SK-N-SH (cell line): ENCODE measurements at regions not wholly inside any gene's neighbourhood (a gene's known extent, or its start where the extent isn't known, plus 50 kb on each side); places are given as distances from the start of the nearest gene placed in this dataset.
A peak's percentile ranks its signal among the peaks of the same experiment; 100 is the strongest.

ENCODE experiments used
- CTCF ChIA-PET: fragments of 300-600, 350-600 bp; formaldehyde crosslinking; extraction: SDS; loops from one replicate; lab custom pipeline; 2021; lab: Yijun Ruan, JAX
- POLR2A ChIA-PET: fragments of 350-600 bp; sonication (Branson Sonifier 250); formaldehyde crosslinking; extraction: SDS; loops from one replicate; lab custom pipeline; 2020; ENCODE audit warnings: antibody characterized with exemption, inconsistent platforms; lab: Yijun Ruan, JAX
- DNase-seq: peaks from one replicate; pipeline ENCODE4 v3.0.0; 2012
- H2AFZ ChIP-seq: fragments of 200-600 bp; sonication (generic); 2 replicates; pipeline ENCODE4 v1.8.1; 2016; ENCODE audit warnings: antibody characterized with exemption, mild to moderate bottlenecking, low read depth
- H3F3A ChIP-seq: fragments of 200-600 bp; sonication (generic); replicated peaks from 2 replicates; pipeline ENCODE3; 2016; ENCODE audit warnings: antibody characterized with exemption, mild to moderate bottlenecking; ENCODE audit not compliant: insufficient read depth
- H3K27ac ChIP-seq, 2 experiments: fragments of 200-500 bp in 1 of 2; fragments of 200-600 bp in 1 of 2; sonication (Bioruptor generic) in 1 of 2; sonication (generic), shearing (Covaris generic) in 1 of 2; 2 replicates each; pipeline versions ENCODE4 v1.5.1 to v1.6.1; 2014 to 2016; ENCODE audit warnings: low read depth in 2 of 2, inconsistent platforms in 1 of 2, low read length in 1 of 2, mild to moderate bottlenecking in 1 of 2, mixed read lengths in 1 of 2
- H3K27me3 ChIP-seq: fragments of 200-600 bp; sonication (generic), shearing (Covaris generic); 2 replicates; pipeline ENCODE4 v1.6.1; 2016; ENCODE audit warnings: mixed run types; ENCODE audit not compliant: insufficient read depth
- H3K36me3 ChIP-seq, 2 experiments: fragments of 200-500 bp in 1 of 2; fragments of 200-600 bp in 1 of 2; sonication (Bioruptor generic) in 1 of 2; sonication (generic) in 1 of 2; replicated peaks in 1 of 2; 2 replicates each; pipeline versions ENCODE3 to v1.5.1; 2014 to 2016; ENCODE audit warnings: low read length in 1 of 2, mild to moderate bottlenecking in 1 of 2; ENCODE audit not compliant: insufficient read depth in 2 of 2, control insufficient read depth in 1 of 2
- H3K4me1 ChIP-seq, 2 experiments: fragments of 200-500 bp in 1 of 2; fragments of 200-600 bp in 1 of 2; sonication (Bioruptor generic) in 1 of 2; sonication (generic), shearing (Covaris generic) in 1 of 2; 2 replicates each; pipeline versions ENCODE4 v1.5.1 to v1.6.1; 2014 to 2016; ENCODE audit warnings: low read depth in 1 of 2, low read length in 1 of 2, mixed run types in 1 of 2; ENCODE audit not compliant: insufficient read depth in 2 of 2, control insufficient read depth in 1 of 2
- H3K4me2 ChIP-seq: fragments of 200-600 bp; sonication (generic), shearing (Covaris generic); 2 replicates; pipeline ENCODE4 v1.6.1; 2017; ENCODE audit warnings: mixed run types
- H3K4me3 ChIP-seq, 2 experiments: fragments of 200-500 bp in 1 of 2; fragments of 200-600 bp in 1 of 2; sonication (Bioruptor generic) in 1 of 2; sonication (generic), shearing (Covaris generic) in 1 of 2; 2 replicates each; pipeline versions ENCODE4 v1.5.1 to v1.8.1; 2014 to 2016; ENCODE audit warnings: low read depth in 2 of 2, inconsistent platforms in 1 of 2, low read length in 1 of 2, mild to moderate bottlenecking in 1 of 2, mixed read lengths in 1 of 2, moderate library complexity in 1 of 2
- H3K79me2 ChIP-seq: fragments of 200-600 bp; sonication (generic); 2 replicates; pipeline ENCODE4 v1.8.1; 2017; ENCODE audit warnings: mild to moderate bottlenecking; ENCODE audit not compliant: insufficient read depth
- H3K9ac ChIP-seq: fragments of 200-600 bp; sonication (generic); 2 replicates; pipeline ENCODE4 v1.6.1; 2017; ENCODE audit warnings: mixed run types
- H3K9me2 ChIP-seq: fragments of 200-600 bp; sonication (generic); 2 replicates; pipeline ENCODE4 v1.6.1; 2017; ENCODE audit warnings: mixed run types
- H3K9me3 ChIP-seq: fragments of 200-600 bp; sonication (generic); 2 replicates; pipeline ENCODE4 v1.6.1; 2017; ENCODE audit warnings: mixed run types, mild to moderate bottlenecking, moderate library complexity
- H4K20me1 ChIP-seq: fragments of 200-600 bp; sonication (generic); 2 replicates; pipeline ENCODE4 v1.6.1; 2017; ENCODE audit warnings: mild to moderate bottlenecking, mixed run types; ENCODE audit not compliant: insufficient read depth
- ELF1 ChIP-seq: IDR thresholded peaks from 2 replicates; pipeline ENCODE4 v1.4.0; 2012
- FOXM1 ChIP-seq: IDR thresholded peaks from 2 replicates; pipeline ENCODE4 v1.4.0; 2012; ENCODE audit warnings: low read depth, mild to moderate bottlenecking
- GATA2 ChIP-seq: sonication (generic); formaldehyde crosslinking; IDR thresholded peaks from 2 replicates; pipeline ENCODE4 v1.5.0; 2020; ENCODE audit warnings: mild to moderate bottlenecking, missing genetic modification reagents
- MEF2A ChIP-seq: IDR thresholded peaks from 2 replicates; pipeline ENCODE4 v1.4.0; 2012; ENCODE audit warnings: low read depth, borderline replicate concordance
- PBX3 ChIP-seq: IDR thresholded peaks from 2 replicates; pipeline ENCODE4; 2012
- POLR2AphosphoS5 ChIP-seq: IDR thresholded peaks from 2 replicates; pipeline ENCODE4 v1.6.1; 2012; ENCODE audit warnings: low read depth, low read length
- TAF1 ChIP-seq: IDR thresholded peaks from 2 replicates; pipeline ENCODE4 v1.6.1; 2012; ENCODE audit warnings: low read depth, mild to moderate bottlenecking, low read length, moderate library complexity, borderline replicate concordance
- TCF12 ChIP-seq: IDR thresholded peaks from 2 replicates; pipeline ENCODE4 v1.4.0; 2012
- TEAD4 ChIP-seq: IDR thresholded peaks from 2 replicates; pipeline ENCODE4 v1.4.0; 2012; ENCODE audit warnings: mild to moderate bottlenecking, borderline replicate concordance; ENCODE audit not compliant: insufficient read depth
- YY1 ChIP-seq: IDR thresholded peaks from 2 replicates; pipeline ENCODE4 v1.4.0; 2012; ENCODE audit warnings: low read depth, mild to moderate bottlenecking
- ZBTB33 ChIP-seq: IDR thresholded peaks from 2 replicates; pipeline ENCODE4 v1.4.0; 2012; ENCODE audit warnings: low read depth, borderline replicate concordance
- WGBS: methylation state at CpG from one replicate; pipeline ENCODE4 v1.1.6; 2017; ENCODE audit warnings: low lambda C conversion rate; 5-methylcytosine and 5-hydroxymethylcytosine counted together

GRCh38 chr2:67600222-67600871 lies 203.2 kb downstream of the ETAA1 start (continued):
- TF ChIP-seq ELF1 = no peak

GRCh38 chr2:67600946-67601345 lies 203.8 kb downstream of the ETAA1 start:
- DNase-seq = no peak
- no peak for TF ChIP-seq TEAD4
- TF ChIP-seq YY1 = no peak
- no peak for TF ChIP-seq GATA2 (CRISPR knock-in tag)
- TF ChIP-seq MEF2A = no peak
- no peak for TF ChIP-seq ZBTB33
- TF ChIP-seq FOXM1 = no peak
- TF ChIP-seq PBX3 = no peak
- no peak for TF ChIP-seq POLR2AphosphoS5
- WGBS = 26% methylated on average over 1 of the region's 1 CpG

GRCh38 chr2:67604360-67604759 lies 207.2 kb downstream of the ETAA1 start:
- CTCF ChIA-PET = no interaction called here
- Histone ChIP-seq H3K4me3 (no peak overlapping the region), H2AFZ (no peak overlapping the region), H3K9me2 (no peaks in the 10 kb centered on the region), H3K27ac (no peak overlapping the region), H3K4me1 (no peaks in the 10 kb centered on the region; a peak in 1 of 4 replicates), H3K9me3 (no peaks in the 10 kb centered on the region), H3K4me2 (no peak overlapping the region), H4K20me1 (no peaks in the 10 kb centered on the region), H3K79me2 (no peaks in the 10 kb centered on the region), H3K9ac (no peak overlapping the region), H3K36me3 (no peaks in the 10 kb centered on the region), H3F3A (no peaks in the 10 kb centered on the region), H3K27me3 (no peaks in the 10 kb centered on the region)
- WGBS = 67% methylated on average over 1 of the region's 1 CpG
- DNase-seq = no peak
- TF ChIP-seq TAF1 = no peak
- TF ChIP-seq TCF12 = peak; percentile 61; the same call in 1 of the 2 replicates
- POLR2A ChIA-PET = no interaction called here

More at GRCh38 chr2:67600946-67601345, 203.8 kb downstream of the ETAA1 start:
- Histone ChIP-seq H3K9me3 (0 out of 2 replicates have a peak, but pooled peaks cover 7% of the 10 kb centered on the region), H3K4me2 (no peak overlapping the region), H3K79me2 (no peaks in the 10 kb centered on the region), H3K27ac (no peak overlapping the region), H2AFZ (no peak overlapping the region), H3K36me3 (no peaks in the 10 kb centered on the region), H3K4me3 (no peak overlapping the region), H3K9me2 (no peaks in the 10 kb centered on the region), H4K20me1 (no peaks in the 10 kb centered on the region), H3K27me3 (no peaks in the 10 kb centered on the region), H3F3A (no peaks in the 10 kb centered on the region), H3K4me1 (no peaks in the 10 kb centered on the region; a peak in 1 of 4 replicates), H3K9ac (no peak overlapping the region)
- ChIA-PET POLR2A (no interaction called here), CTCF (interaction anchor here (1.1 kb wide), 1 partner anchor 9 kb away, joined by 3 read pairs; no protein-coding TSS in a partner anchor)
